ENCODE measurements at regions not wholly inside any gene's neighbourhood (a gene's known extent, or its start where the extent isn't known, plus 50 kb on each side); places are given as distances from the start of the nearest gene placed in this dataset.

GRCh38 chr18:53757328-53757727 lies 467.1 kb downstream of the MBD2 start:
- FAIRE-seq (no peak), DNase-seq (ENCODE audit: low spot score in 2 of 2) (no peak)

GRCh38 chr18:53756610-53756972 lies 467.9 kb downstream of the MBD2 start:
- FAIRE-seq (no peak), DNase-seq (ENCODE audit: low spot score in 2 of 2) (no peak)

GRCh38 chr18:53755914-53756609 lies 468.4 kb downstream of the MBD2 start:
- FAIRE-seq, result no peak

GRCh38 chr18:53754154-53754553 lies 470.3 kb downstream of the MBD2 start:
- DNase-seq (ENCODE audit: low spot score in 2 of 2), result no peak
- no peak for FAIRE-seq

More at GRCh38 chr18:53755914-53756609, 468.4 kb downstream of the MBD2 start:
- DNase-seq (ENCODE audit: low spot score in 2 of 2), result no peak

GRCh38 chr18:53753601-53754000 lies 470.9 kb downstream of the MBD2 start:
- DNase-seq (ENCODE audit: low spot score in 2 of 2) (no peak), FAIRE-seq (no peak)

GRCh38 chr18:53752781-53753367 lies 471.6 kb downstream of the MBD2 start:
- no peak for FAIRE-seq
- no peak for DNase-seq (ENCODE audit: low spot score in 2 of 2)

- no peak for FAIRE-seq
These were observed 474.7 kb downstream of the MBD2 start for GRCh38 chr18:53749766-53750165.

GRCh38 chr18:53747663-53748160 lies 476.8 kb downstream of the MBD2 start:
- no peak for FAIRE-seq
- no peak for DNase-seq (ENCODE audit: low spot score in 2 of 2)

More at GRCh38 chr18:53749766-53750165, 474.7 kb downstream of the MBD2 start:
- DNase-seq (ENCODE audit: low spot score in 2 of 2), result no peak

GRCh38 chr18:53747210-53747609 lies 477.3 kb downstream of the MBD2 start:
- no peak for FAIRE-seq
- no peak for DNase-seq (ENCODE audit: low spot score in 2 of 2)

- FAIRE-seq (no peak), DNase-seq (ENCODE audit: low spot score in 2 of 2) (no peak)
These were observed 478.5 kb downstream of the MBD2 start for GRCh38 chr18:53745986-53746385.

GRCh38 chr18:53745224-53745967 lies 479.1 kb downstream of the MBD2 start:
- DNase-seq (ENCODE audit: low spot score in 2 of 2) (no peak), FAIRE-seq (no peak)

- FAIRE-seq, result no peak
- DNase-seq (ENCODE audit: low spot score in 2 of 2), result no peak
These were observed 484.8 kb downstream of the MBD2 start for GRCh38 chr18:53739700-53740099.

- no peak for DNase-seq (ENCODE audit: low spot score in 2 of 2)
- FAIRE-seq, result no peak
These were observed 488.9 kb downstream of the MBD2 start for GRCh38 chr18:53735526-53735925.

- FAIRE-seq (no peak), DNase-seq (ENCODE audit: low spot score in 2 of 2) (no peak)
These were observed 509.1 kb downstream of the MBD2 start for GRCh38 chr18:53715243-53715853.

GRCh38 chr18:53710080-53710479 lies 514.4 kb downstream of the MBD2 start:
- FAIRE-seq, result no peak
- no peak for DNase-seq (ENCODE audit: low spot score in 2 of 2)

GRCh38 chr18:53702480-53702879 lies 522.0 kb downstream of the MBD2 start:
- DNase-seq (ENCODE audit: low spot score in 2 of 2) (no peak), FAIRE-seq (no peak)

- DNase-seq (ENCODE audit: low spot score in 2 of 2), result no peak
- no peak for FAIRE-seq
These were observed 522.8 kb downstream of the MBD2 start for GRCh38 chr18:53701697-53702096.

- peak; percentile 5 to 9 for DNase-seq (ENCODE audit: low spot score in 2 of 2)
- no peak for FAIRE-seq
These were observed 525.6 kb downstream of the MBD2 start for GRCh38 chr18:53698907-53699306.

GRCh38 chr18:53689886-53690285 lies 534.6 kb downstream of the MBD2 start:
- no peak for DNase-seq (ENCODE audit: low spot score in 2 of 2)
- FAIRE-seq, result no peak

- no peak for DNase-seq (ENCODE audit: low spot score in 2 of 2)
- FAIRE-seq, result no peak
These were observed 537.5 kb downstream of the MBD2 start for GRCh38 chr18:53686965-53687364.

GRCh38 chr18:53682796-53683195 lies 541.7 kb downstream of the MBD2 start:
- FAIRE-seq, result no peak
- DNase-seq (ENCODE audit: low spot score in 2 of 2), result no peak
